ENCODE measurements at regions not wholly inside any gene's neighbourhood (a gene's known extent, or its start where the extent isn't known, plus 50 kb on each side); places are given as distances from the start of the nearest gene placed in this dataset.

DNA sequence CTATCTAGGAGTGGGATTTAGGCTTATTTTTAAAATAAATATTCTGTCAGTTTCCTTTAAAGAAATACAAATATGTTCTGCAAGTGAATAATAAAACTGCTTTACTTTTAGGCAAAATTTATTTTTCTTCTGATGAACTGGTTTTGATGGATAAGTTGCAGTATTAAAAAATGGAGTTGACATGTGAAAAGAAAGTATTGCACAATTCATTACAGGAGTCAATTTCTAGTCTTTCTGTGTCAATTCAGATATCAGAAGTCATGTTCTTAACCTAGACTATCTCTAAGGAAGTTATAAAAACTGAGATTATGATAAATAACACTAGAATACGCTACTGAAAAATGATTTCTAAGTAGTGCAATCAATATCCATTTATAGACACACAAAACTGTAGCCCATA is 270.2 kb upstream of the TMPRSS15 start:
- TF ChIP-seq CBX8 (IDR thresholded peaks at IDR 0.05; ENCODE audit: borderline replicate concordance, extremely low read depth, low read depth, low read length, poor library complexity, severe bottlenecking) (no peak), RFX7 (CRISPR knock-in tag; IDR thresholded peaks at IDR 0.05) (no peak), ZNF146 (CRISPR knock-in tag; IDR thresholded peaks at IDR 0.05; ENCODE audit: unreplicated experiment) (no peak), L3MBTL2 (IDR thresholded peaks at IDR 0.05) (no peak), RAD21 (CRISPR knock-in tag; conservative IDR thresholded peaks at IDR 0.05 in 1 of 2, IDR thresholded peaks at IDR 0.05 in 1 of 2) (no peak), POLR2A (conservative IDR thresholded peaks at IDR 0.05) (no peak), NEUROD1 (IDR thresholded peaks at IDR 0.05; ENCODE audit: borderline replicate concordance, low read depth, low read length, partially characterized antibody) (no peak), SP1 (CRISPR knock-in tag; IDR thresholded peaks at IDR 0.05) (no peak), EZH2 (IDR thresholded peaks at IDR 0.05; ENCODE audit: borderline replicate concordance, low read depth, low read length) (no peak)
- TF ChIP-seq, protein P1, sequence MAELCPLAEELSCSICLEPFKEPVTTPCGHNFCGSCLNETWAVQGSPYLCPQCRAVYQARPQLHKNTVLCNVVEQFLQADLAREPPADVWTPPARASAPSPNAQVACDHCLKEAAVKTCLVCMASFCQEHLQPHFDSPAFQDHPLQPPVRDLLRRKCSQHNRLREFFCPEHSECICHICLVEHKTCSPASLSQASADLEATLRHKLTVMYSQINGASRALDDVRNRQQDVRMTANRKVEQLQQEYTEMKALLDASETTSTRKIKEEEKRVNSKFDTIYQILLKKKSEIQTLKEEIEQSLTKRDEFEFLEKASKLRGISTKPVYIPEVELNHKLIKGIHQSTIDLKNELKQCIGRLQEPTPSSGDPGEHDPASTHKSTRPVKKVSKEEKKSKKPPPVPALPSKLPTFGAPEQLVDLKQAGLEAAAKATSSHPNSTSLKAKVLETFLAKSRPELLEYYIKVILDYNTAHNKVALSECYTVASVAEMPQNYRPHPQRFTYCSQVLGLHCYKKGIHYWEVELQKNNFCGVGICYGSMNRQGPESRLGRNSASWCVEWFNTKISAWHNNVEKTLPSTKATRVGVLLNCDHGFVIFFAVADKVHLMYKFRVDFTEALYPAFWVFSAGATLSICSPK (IDR thresholded peaks at IDR 0.05; ENCODE audit: borderline replicate concordance), result no peak
- TF ChIP-seq, protein P2, sequence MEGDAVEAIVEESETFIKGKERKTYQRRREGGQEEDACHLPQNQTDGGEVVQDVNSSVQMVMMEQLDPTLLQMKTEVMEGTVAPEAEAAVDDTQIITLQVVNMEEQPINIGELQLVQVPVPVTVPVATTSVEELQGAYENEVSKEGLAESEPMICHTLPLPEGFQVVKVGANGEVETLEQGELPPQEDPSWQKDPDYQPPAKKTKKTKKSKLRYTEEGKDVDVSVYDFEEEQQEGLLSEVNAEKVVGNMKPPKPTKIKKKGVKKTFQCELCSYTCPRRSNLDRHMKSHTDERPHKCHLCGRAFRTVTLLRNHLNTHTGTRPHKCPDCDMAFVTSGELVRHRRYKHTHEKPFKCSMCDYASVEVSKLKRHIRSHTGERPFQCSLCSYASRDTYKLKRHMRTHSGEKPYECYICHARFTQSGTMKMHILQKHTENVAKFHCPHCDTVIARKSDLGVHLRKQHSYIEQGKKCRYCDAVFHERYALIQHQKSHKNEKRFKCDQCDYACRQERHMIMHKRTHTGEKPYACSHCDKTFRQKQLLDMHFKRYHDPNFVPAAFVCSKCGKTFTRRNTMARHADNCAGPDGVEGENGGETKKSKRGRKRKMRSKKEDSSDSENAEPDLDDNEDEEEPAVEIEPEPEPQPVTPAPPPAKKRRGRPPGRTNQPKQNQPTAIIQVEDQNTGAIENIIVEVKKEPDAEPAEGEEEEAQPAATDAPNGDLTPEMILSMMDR (IDR thresholded peaks at IDR 0.05 in 2 of 3, conservative IDR thresholded peaks at IDR 0.05 in 1 of 3; ENCODE audit: insufficient read depth in 2 of 3, low read depth in 1 of 3, low read length in 3 of 3), result no peak
- TF ChIP-seq, protein P3, sequence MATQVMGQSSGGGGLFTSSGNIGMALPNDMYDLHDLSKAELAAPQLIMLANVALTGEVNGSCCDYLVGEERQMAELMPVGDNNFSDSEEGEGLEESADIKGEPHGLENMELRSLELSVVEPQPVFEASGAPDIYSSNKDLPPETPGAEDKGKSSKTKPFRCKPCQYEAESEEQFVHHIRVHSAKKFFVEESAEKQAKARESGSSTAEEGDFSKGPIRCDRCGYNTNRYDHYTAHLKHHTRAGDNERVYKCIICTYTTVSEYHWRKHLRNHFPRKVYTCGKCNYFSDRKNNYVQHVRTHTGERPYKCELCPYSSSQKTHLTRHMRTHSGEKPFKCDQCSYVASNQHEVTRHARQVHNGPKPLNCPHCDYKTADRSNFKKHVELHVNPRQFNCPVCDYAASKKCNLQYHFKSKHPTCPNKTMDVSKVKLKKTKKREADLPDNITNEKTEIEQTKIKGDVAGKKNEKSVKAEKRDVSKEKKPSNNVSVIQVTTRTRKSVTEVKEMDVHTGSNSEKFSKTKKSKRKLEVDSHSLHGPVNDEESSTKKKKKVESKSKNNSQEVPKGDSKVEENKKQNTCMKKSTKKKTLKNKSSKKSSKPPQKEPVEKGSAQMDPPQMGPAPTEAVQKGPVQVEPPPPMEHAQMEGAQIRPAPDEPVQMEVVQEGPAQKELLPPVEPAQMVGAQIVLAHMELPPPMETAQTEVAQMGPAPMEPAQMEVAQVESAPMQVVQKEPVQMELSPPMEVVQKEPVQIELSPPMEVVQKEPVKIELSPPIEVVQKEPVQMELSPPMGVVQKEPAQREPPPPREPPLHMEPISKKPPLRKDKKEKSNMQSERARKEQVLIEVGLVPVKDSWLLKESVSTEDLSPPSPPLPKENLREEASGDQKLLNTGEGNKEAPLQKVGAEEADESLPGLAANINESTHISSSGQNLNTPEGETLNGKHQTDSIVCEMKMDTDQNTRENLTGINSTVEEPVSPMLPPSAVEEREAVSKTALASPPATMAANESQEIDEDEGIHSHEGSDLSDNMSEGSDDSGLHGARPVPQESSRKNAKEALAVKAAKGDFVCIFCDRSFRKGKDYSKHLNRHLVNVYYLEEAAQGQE (IDR thresholded peaks at IDR 0.05; ENCODE audit: borderline replicate concordance), result no peak
- TF ChIP-seq, protein P3 (CRISPR knock-in tag; IDR thresholded peaks at IDR 0.05; ENCODE audit: low read depth), result no peak
- TF ChIP-seq, protein P4, sequence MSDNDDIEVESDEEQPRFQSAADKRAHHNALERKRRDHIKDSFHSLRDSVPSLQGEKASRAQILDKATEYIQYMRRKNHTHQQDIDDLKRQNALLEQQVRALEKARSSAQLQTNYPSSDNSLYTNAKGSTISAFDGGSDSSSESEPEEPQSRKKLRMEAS (CRISPR knock-in tag; IDR thresholded peaks at IDR 0.05), result no peak
- TF ChIP-seq, protein P5, sequence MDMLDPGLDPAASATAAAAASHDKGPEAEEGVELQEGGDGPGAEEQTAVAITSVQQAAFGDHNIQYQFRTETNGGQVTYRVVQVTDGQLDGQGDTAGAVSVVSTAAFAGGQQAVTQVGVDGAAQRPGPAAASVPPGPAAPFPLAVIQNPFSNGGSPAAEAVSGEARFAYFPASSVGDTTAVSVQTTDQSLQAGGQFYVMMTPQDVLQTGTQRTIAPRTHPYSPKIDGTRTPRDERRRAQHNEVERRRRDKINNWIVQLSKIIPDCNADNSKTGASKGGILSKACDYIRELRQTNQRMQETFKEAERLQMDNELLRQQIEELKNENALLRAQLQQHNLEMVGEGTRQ (CRISPR knock-in tag; IDR thresholded peaks at IDR 0.05), result no peak

Measured in K562 (cell line).